DOHH2 (cell line): ENCODE measurements at regions not wholly inside any gene's neighbourhood (a gene's known extent, or its start where the extent isn't known, plus 50 kb on each side); places are given as distances from the start of the nearest gene placed in this dataset.

Experiments
- H3F3A ChIP-seq: fragments of 200-600 bp; sonication (generic), shearing (Covaris generic); 2 replicates; pipeline ENCODE4 v1.6.0; 2016; ENCODE audit warnings: antibody characterized with exemption, mild to moderate bottlenecking; ENCODE audit not compliant: control insufficient read depth, insufficient read depth
- H3K27ac ChIP-seq: fragments of 200-600 bp; sonication (generic); 2 replicates; pipeline ENCODE4 v1.5.1; 2014; ENCODE audit warnings: low read depth, mild to moderate bottlenecking, low read length, moderate library complexity
- H3K27me3 ChIP-seq: fragments of 200-600 bp; sonication (generic); 2 replicates; pipeline ENCODE4 v1.6.1; 2014; ENCODE audit warnings: mild to moderate bottlenecking, low read length, mixed read lengths; ENCODE audit not compliant: control insufficient read depth
- H3K36me3 ChIP-seq: fragments of 200-600 bp; sonication (generic); 2 replicates; pipeline ENCODE4 v1.6.1; 2014; ENCODE audit warnings: mild to moderate bottlenecking, low read length, moderate library complexity, mixed read lengths; ENCODE audit not compliant: control insufficient read depth
- H3K4me1 ChIP-seq: fragments of 200-600 bp; sonication (generic); 2 replicates; pipeline ENCODE4 v1.6.1; 2014; ENCODE audit warnings: mild to moderate bottlenecking, low read length, mixed read lengths; ENCODE audit not compliant: control insufficient read depth
- H3K4me2 ChIP-seq: fragments of 200-600 bp; sonication (generic); 2 replicates; pipeline ENCODE4 v1.6.0; 2014; ENCODE audit warnings: mild to moderate bottlenecking, low read length, moderate library complexity
- H3K4me3 ChIP-seq: fragments of 200-600 bp; sonication (generic); 2 replicates; pipeline ENCODE4 v1.5.1; 2014; ENCODE audit warnings: mild to moderate bottlenecking, low read length, mixed read lengths
- H3K79me2 ChIP-seq: fragments of 200-600 bp; sonication (generic); 2 replicates; pipeline ENCODE4 v1.6.1; 2014; ENCODE audit warnings: mild to moderate bottlenecking, low read length, mixed read lengths; ENCODE audit not compliant: control insufficient read depth
- H3K9me2 ChIP-seq: fragments of 200-600 bp; sonication (generic); replicated peaks from 2 replicates; pipeline ENCODE4 v1.6.1; 2014; ENCODE audit warnings: mild to moderate bottlenecking, low read length, mixed read lengths; ENCODE audit not compliant: control insufficient read depth
- H3K9me3 ChIP-seq: fragments of 200-600 bp; sonication (generic); 2 replicates; pipeline ENCODE4 v1.6.1; 2014; ENCODE audit warnings: antibody characterized with exemption, low read length, mixed read lengths; ENCODE audit not compliant: control insufficient read depth, insufficient read depth
- H4K20me1 ChIP-seq: fragments of 200-600 bp; sonication (generic); 2 replicates; pipeline ENCODE4 v1.6.0; 2014; ENCODE audit warnings: low read depth, mild to moderate bottlenecking, antibody characterized with exemption, low read length, moderate library complexity; ENCODE audit not compliant: control insufficient read depth, insufficient read depth
- CTCF ChIP-seq: fragments of 200-600 bp; sonication (generic); IDR thresholded peaks from one replicate; pipeline ENCODE4 v1.5.1; 2014; ENCODE audit warnings: antibody characterized with exemption, mild to moderate bottlenecking, low read depth, low read length; ENCODE audit not compliant: poor library complexity, severe bottlenecking
- EZH2phosphoT487 ChIP-seq: fragments of 200-600 bp; sonication (generic); IDR thresholded peaks from 2 replicates; pipeline ENCODE4 v1.6.1; 2017; ENCODE audit warnings: borderline replicate concordance, mild to moderate bottlenecking, antibody characterized with exemption, low read length, moderate library complexity, mixed read lengths

GRCh38 chr5:74457876-74458275 lies 182.7 kb downstream of the ENC1 start:
- H3K36me3 ChIP-seq: no peaks in the 10 kb centered on the region
- H3K9me2 ChIP-seq: no peaks in the 10 kb centered on the region
- H3K9me3 ChIP-seq: no peaks in the 10 kb centered on the region
- no peaks in the 10 kb centered on the region for H3F3A ChIP-seq
- no peak overlapping the region for H3K27ac ChIP-seq
- no peaks in the 10 kb centered on the region for H3K27me3 ChIP-seq
- H4K20me1 ChIP-seq: no peaks in the 10 kb centered on the region
- no peaks in the 10 kb centered on the region for H3K4me1 ChIP-seq
- TF ChIP-seq EZH2phosphoT487 (no peak), CTCF (no peak)
- H3K4me3 ChIP-seq: no peak overlapping the region
- no peaks in the 10 kb centered on the region for H3K79me2 ChIP-seq
- H3K4me2 ChIP-seq: no peak overlapping the region

GRCh38 chr5:74454263-74455030 lies 186.1 kb downstream of the ENC1 start:
- no peaks in the 10 kb centered on the region for H4K20me1 ChIP-seq
- H3K4me1 ChIP-seq: no peaks in the 10 kb centered on the region
- no peaks in the 10 kb centered on the region; the same call in 1 of the 2 replicates for H3K9me2 ChIP-seq
- H3K9me3 ChIP-seq: no peaks in the 10 kb centered on the region
- H3K36me3 ChIP-seq: no peaks in the 10 kb centered on the region
- no peak for TF ChIP-seq CTCF
- TF ChIP-seq EZH2phosphoT487: no peak
- H3K27me3 ChIP-seq: no peaks in the 10 kb centered on the region
- H3K79me2 ChIP-seq: no peaks in the 10 kb centered on the region
- no peak overlapping the region for H3K4me3 ChIP-seq
- no peak overlapping the region for H3K4me2 ChIP-seq
- no peaks in the 10 kb centered on the region for H3F3A ChIP-seq
- H3K27ac ChIP-seq: no peak overlapping the region

- Histone ChIP-seq H3K4me2 (no peak overlapping the region), H3K79me2 (no peaks in the 10 kb centered on the region), H3K9me3 (no peaks in the 10 kb centered on the region), H3K27ac (no peak overlapping the region), H3F3A (no peaks in the 10 kb centered on the region), H3K4me3 (no peak overlapping the region), H3K9me2 (no peaks in the 10 kb centered on the region; the same call in 1 of the 2 replicates), H3K4me1 (no peaks in the 10 kb centered on the region), H4K20me1 (no peaks in the 10 kb centered on the region), H3K36me3 (no peaks in the 10 kb centered on the region), H3K27me3 (no peaks in the 10 kb centered on the region)
- TF ChIP-seq EZH2phosphoT487 (no peak), CTCF (no peak)
These were observed 187.7 kb downstream of the ENC1 start for GRCh38 chr5:74452856-74453255.
